Astrocyte of the cerebellum (primary cell): ENCODE measurements at regions not wholly inside any gene's neighbourhood (a gene's known extent, or its start where the extent isn't known, plus 50 kb on each side); places are given as distances from the start of the nearest gene placed in this dataset.

ENCODE experiments used
- DNase-seq: peaks from one replicate; pipeline ENCODE4 v3.0.0-alpha.2; 2011; ENCODE audit warnings: low read depth
- H3K4me3 ChIP-seq: 2 replicates; pipeline ENCODE4 v1.5.1; 2011; ENCODE audit warnings: mild to moderate bottlenecking, low read depth, low read length, moderate library complexity
- CTCF ChIP-seq: IDR thresholded peaks from 2 replicates; pipeline ENCODE4 v1.5.1; 2012; ENCODE audit warnings: low read length, low read depth, moderate library complexity, mild to moderate bottlenecking; ENCODE audit errors: missing control alignments
- in situ Hi-C: cut with HindIII; loops from 2 replicates; pipeline ENCODE4 v1.10.0; 2017; ENCODE audit warnings: low sequenced_read_pairs

- TF ChIP-seq CTCF: peak; percentile 50
These were observed 460.3 kb downstream of the ZIC3 start for GRCh38 chrX:138026211-138026610.

GRCh38 chrX:138031715-138032114, 465.8 kb downstream of the ZIC3 start:
- TF ChIP-seq CTCF: no peak
- no peak overlapping the region for H3K4me3 ChIP-seq
- no peak for DNase-seq
- in situ Hi-C loops: no loop called here

More at GRCh38 chrX:138026211-138026610, 460.3 kb downstream of the ZIC3 start:
- DNase-seq: no peak
- in situ Hi-C loops: no loop called here
- no peak overlapping the region for H3K4me3 ChIP-seq

- peak; percentile 43 for TF ChIP-seq CTCF
- DNase-seq: no peak
- in situ Hi-C loops: no loop called here
- H3K4me3 ChIP-seq: no peak overlapping the region
These were observed 468.2 kb downstream of the ZIC3 start for GRCh38 chrX:138034136-138034535.

GRCh38 chrX:138037548-138037947, 471.6 kb downstream of the ZIC3 start:
- no peak for DNase-seq
- in situ Hi-C loops: no loop called here
- no peak overlapping the region for H3K4me3 ChIP-seq
- no peak for TF ChIP-seq CTCF

- no peak overlapping the region for H3K4me3 ChIP-seq
- no peak for DNase-seq
- in situ Hi-C loops: no loop called here
- no peak for TF ChIP-seq CTCF
These were observed 492.0 kb downstream of the ZIC3 start for GRCh38 chrX:138057883-138058282.

- in situ Hi-C loops: no loop called here
- DNase-seq: no peak
- H3K4me3 ChIP-seq: no peak overlapping the region
- TF ChIP-seq CTCF: no peak
These were observed 493.0 kb downstream of the ZIC3 start for GRCh38 chrX:138058931-138059330.

GRCh38 chrX:138067415-138067814, 501.5 kb downstream of the ZIC3 start:
- no peak for TF ChIP-seq CTCF
- DNase-seq: no peak
- in situ Hi-C loops: no loop called here
- H3K4me3 ChIP-seq: no peak overlapping the region
